ENCODE measurements at regions not wholly inside any gene's neighbourhood (a gene's known extent, or its start where the extent isn't known, plus 50 kb on each side); places are given as distances from the start of the nearest gene placed in this dataset.

DNA sequence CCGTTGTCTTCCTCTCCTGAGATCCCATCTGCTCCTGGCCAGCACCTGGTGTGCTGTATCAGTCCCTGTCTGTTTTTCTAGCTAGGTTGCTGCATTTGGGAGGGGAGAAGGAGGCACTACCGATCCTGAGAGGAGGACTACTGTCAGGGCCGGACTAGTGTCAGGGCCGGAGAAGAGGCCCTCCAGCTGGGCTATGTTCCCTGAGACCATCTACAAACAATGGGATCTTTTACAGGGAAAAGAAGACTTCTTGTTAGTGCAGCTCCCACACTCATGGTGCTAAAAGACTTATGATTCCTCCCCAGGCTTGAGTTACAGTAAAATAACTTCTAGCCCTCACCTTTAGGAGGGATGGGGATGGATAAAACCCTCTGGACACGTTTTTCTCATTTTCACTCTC is 141.0 kb upstream of the TNR start:
- ATAC-seq (no peak), DNase-seq (no peak)
- H3K9me3 ChIP-seq = no peaks in the 10 kb centered on the region
- intact Hi-C loops (cut with DNase I) = no loop called here
- no peaks in the 10 kb centered on the region for H3K36me3 ChIP-seq
- TF ChIP-seq POLR2A (IDR thresholded peaks at IDR 0.05) = no peak
- TF ChIP-seq, protein P1, sequence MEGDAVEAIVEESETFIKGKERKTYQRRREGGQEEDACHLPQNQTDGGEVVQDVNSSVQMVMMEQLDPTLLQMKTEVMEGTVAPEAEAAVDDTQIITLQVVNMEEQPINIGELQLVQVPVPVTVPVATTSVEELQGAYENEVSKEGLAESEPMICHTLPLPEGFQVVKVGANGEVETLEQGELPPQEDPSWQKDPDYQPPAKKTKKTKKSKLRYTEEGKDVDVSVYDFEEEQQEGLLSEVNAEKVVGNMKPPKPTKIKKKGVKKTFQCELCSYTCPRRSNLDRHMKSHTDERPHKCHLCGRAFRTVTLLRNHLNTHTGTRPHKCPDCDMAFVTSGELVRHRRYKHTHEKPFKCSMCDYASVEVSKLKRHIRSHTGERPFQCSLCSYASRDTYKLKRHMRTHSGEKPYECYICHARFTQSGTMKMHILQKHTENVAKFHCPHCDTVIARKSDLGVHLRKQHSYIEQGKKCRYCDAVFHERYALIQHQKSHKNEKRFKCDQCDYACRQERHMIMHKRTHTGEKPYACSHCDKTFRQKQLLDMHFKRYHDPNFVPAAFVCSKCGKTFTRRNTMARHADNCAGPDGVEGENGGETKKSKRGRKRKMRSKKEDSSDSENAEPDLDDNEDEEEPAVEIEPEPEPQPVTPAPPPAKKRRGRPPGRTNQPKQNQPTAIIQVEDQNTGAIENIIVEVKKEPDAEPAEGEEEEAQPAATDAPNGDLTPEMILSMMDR (IDR thresholded peaks at IDR 0.05) = no peak
- no peaks in the 10 kb centered on the region for H3K4me1 ChIP-seq
- WGBS (ENCODE audit: insufficient coverage, low coverage, low lambda C conversion rate, missing lambda C conversion rate) = 24% methylated on average over 4 of the region's 5 CpGs
- H3K27me3 ChIP-seq = no peaks in the 10 kb centered on the region
- no peak overlapping the region for H3K27ac ChIP-seq
- no peak overlapping the region for H3K4me3 ChIP-seq

DNA sequence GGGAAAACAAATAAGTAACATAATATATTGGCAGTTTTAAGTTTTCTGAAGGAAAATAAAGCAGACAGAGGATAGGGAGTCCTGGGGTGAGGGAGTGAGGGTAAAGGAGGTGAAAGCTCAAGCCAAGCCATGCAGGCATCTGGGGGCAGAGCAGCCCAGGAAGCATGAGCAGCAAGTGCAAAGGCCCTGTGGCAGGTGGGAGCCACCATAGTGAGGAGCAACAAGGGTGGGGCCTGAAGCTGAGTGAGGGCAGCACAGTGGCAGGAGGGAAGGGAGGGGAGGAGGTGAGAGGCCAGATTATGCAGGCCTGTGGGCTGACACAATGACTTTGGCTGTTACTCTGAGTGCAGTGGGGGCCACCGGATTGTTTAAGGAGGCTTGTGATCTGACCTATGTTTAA is 138.8 kb upstream of the TNR start:
- Histone ChIP-seq H3K36me3 (no peaks in the 10 kb centered on the region), H3K27me3 (no peaks in the 10 kb centered on the region), H3K4me3 (no peak overlapping the region), H3K27ac (no peak overlapping the region), H3K9me3 (no peaks in the 10 kb centered on the region), H3K4me1 (no peaks in the 10 kb centered on the region)
- WGBS (ENCODE audit: insufficient coverage, low coverage, low lambda C conversion rate, missing lambda C conversion rate) = 100% methylated on average over 1 of the region's 1 CpG
- ATAC-seq = no peak
- TF ChIP-seq POLR2A (IDR thresholded peaks at IDR 0.05) = no peak
- TF ChIP-seq, protein P1 (IDR thresholded peaks at IDR 0.05) = no peak
- intact Hi-C loops (cut with DNase I) = no loop called here
- DNase-seq = no peak

DNA sequence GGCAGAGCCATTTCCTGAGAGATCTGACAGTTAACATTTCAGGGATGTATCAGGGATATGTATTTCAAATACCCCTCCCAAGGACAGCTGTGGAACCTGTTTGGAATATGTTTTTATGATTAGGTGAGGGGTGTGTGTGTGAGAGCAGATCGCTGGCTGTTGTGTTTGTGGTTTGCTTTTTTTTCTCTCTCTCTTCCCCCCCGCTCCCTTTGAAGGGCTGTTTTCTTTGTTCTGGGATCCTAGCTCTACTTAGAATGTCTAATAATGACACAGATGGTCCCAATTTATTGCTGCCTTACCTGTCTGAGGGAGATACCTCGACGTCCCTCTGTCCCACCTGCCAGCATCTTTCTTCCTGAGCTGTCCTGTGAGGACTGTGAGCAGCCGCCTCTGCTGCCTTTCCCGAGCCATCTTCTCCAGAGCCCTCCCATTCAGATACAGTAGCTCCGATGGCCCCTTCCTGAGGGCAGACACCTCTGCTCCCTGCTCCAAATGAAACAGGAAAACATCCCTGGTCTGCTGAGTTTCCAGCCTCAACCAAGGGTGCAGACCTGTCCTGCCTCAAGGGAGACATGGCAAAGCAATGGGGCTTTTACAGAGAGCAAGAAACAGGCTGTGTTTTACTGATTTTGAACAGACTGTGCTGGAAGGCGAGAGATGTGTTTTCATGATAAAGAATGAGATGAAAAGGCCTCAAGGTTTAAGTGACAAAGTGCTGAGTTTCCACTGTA is 138.0 kb upstream of the TNR start:
- ATAC-seq = no peak
- intact Hi-C loops (cut with DNase I) = no loop called here
- no peaks in the 10 kb centered on the region for H3K27me3 ChIP-seq
- H3K9me3 ChIP-seq = no peaks in the 10 kb centered on the region
- no peak overlapping the region for H3K4me3 ChIP-seq
- WGBS (ENCODE audit: insufficient coverage, low coverage, low lambda C conversion rate, missing lambda C conversion rate) = 48% methylated on average over 7 of the region's 8 CpGs
- H3K4me1 ChIP-seq = no peaks in the 10 kb centered on the region
- H3K27ac ChIP-seq = no peak overlapping the region
- H3K36me3 ChIP-seq = no peaks in the 10 kb centered on the region
- DNase-seq = no peak
- TF ChIP-seq, protein P1 (IDR thresholded peaks at IDR 0.05) = no peak
- no peak for TF ChIP-seq POLR2A (IDR thresholded peaks at IDR 0.05)

GRCh38 chr1:175878775-175879174 is 135.4 kb upstream of the TNR start:
- intact Hi-C loops (cut with DNase I) = no loop called here
- Histone ChIP-seq H3K27me3 (no peaks in the 10 kb centered on the region), H3K4me1 (no peaks in the 10 kb centered on the region), H3K36me3 (no peaks in the 10 kb centered on the region), H3K9me3 (no peaks in the 10 kb centered on the region), H3K27ac (no peak overlapping the region), H3K4me3 (no peak overlapping the region)
- no peak for DNase-seq
- TF ChIP-seq, protein P1 (IDR thresholded peaks at IDR 0.05) = no peak
- no peak for TF ChIP-seq POLR2A (IDR thresholded peaks at IDR 0.05)
- no peak for ATAC-seq
- WGBS (ENCODE audit: insufficient coverage, low coverage, low lambda C conversion rate, missing lambda C conversion rate) = 39% methylated on average over 3 of the region's 8 CpGs
